H1 (cell line): ENCODE measurements at regions not wholly inside any gene's neighbourhood (a gene's known extent, or its start where the extent isn't known, plus 50 kb on each side); places are given as distances from the start of the nearest gene placed in this dataset.

ENCODE experiments used
- CTCF ChIA-PET: fragments of 300-600 bp; sonication (Branson Sonifier 250); formaldehyde crosslinking; loops from one replicate; lab custom pipeline; 2021; ENCODE audit not compliant: partially characterized antibody; lab: Charles Lee
- POLR2A ChIA-PET: fragments of 300-600 bp; sonication (Branson Sonifier 250); formaldehyde crosslinking; loops from one replicate; lab custom pipeline; 2021; ENCODE audit warnings: inconsistent platforms; ENCODE audit not compliant: partially characterized antibody; lab: Charles Lee
- DNase-seq, 2 experiments: peaks; one replicate each; pipeline versions ENCODE4 v3.0.0 to v3.0.0-alpha.2; 2010 to 2022; ENCODE audit warnings: low spot score in 2 of 2, low read depth in 1 of 2, mixed read lengths in 1 of 2
- FAIRE-seq: peaks from 2 replicates; lab custom pipeline; 2011; peaks lifted over from hg19 to GRCh38; lab: Jason Lieb, UNC
- H2AFZ ChIP-seq: 2 replicates; pipeline ENCODE4 v1.8.1; 2012; ENCODE audit warnings: low read length, inconsistent platforms
- H2AK5ac ChIP-seq: 2 replicates; pipeline ENCODE4 v1.6.1; 2013; ENCODE audit warnings: low read depth, low read length
- H2BK120ac ChIP-seq: replicated peaks from 2 replicates; pipeline ENCODE3; 2013; ENCODE audit warnings: low read depth, low read length, inconsistent platforms
- H2BK12ac ChIP-seq: 2 replicates; pipeline ENCODE4 v1.6.1; 2013; ENCODE audit warnings: low read depth, low read length
- H2BK15ac ChIP-seq: 2 replicates; pipeline ENCODE4 v1.6.1; 2013; ENCODE audit warnings: low read length
- H2BK20ac ChIP-seq: 2 replicates; pipeline ENCODE4 v1.6.1; 2013; ENCODE audit warnings: low read length
- H2BK5ac ChIP-seq: 2 replicates; pipeline ENCODE4 v1.6.1; 2013; ENCODE audit warnings: low read depth, low read length
- H3K14ac ChIP-seq: 2 replicates; pipeline ENCODE4 v1.6.1; 2013; ENCODE audit warnings: inconsistent platforms; ENCODE audit not compliant: insufficient read length
- H3K18ac ChIP-seq: 2 replicates; pipeline ENCODE4 v1.6.1; 2013; ENCODE audit warnings: low read length; ENCODE audit errors: extremely low read depth
- H3K23ac ChIP-seq: 2 replicates; pipeline ENCODE4 v1.6.1; 2013; ENCODE audit warnings: inconsistent platforms; ENCODE audit not compliant: insufficient read length
- H3K23me2 ChIP-seq: 2 replicates; pipeline ENCODE4 v1.6.1; 2013; ENCODE audit warnings: low read depth, low read length
- H3K27ac ChIP-seq: 2 replicates; pipeline ENCODE4 v1.6.1; 2011; ENCODE audit warnings: low read depth, low read length, inconsistent platforms
- H3K27me3 ChIP-seq, 4 experiments: replicated peaks in 1 of 4; 1 replicate in 1 of 4; 2 replicates in 3 of 4; pipeline versions ENCODE4 v1.6.1 to v1.8.1; 2011 to 2013; ENCODE audit warnings: low read length in 3 of 4, mild to moderate bottlenecking in 3 of 4, inconsistent platforms in 2 of 4, mixed read lengths in 2 of 4, moderate library complexity in 1 of 4; ENCODE audit not compliant: control insufficient read depth in 3 of 4, insufficient read depth in 3 of 4; ENCODE audit errors: extremely low read depth in 1 of 4
- H3K36me3 ChIP-seq, 4 experiments: 2 replicates each; pipeline versions ENCODE4 v1.6.1 to v1.8.1; 2011 to 2013; ENCODE audit warnings: mild to moderate bottlenecking in 4 of 4, low read length in 3 of 4, moderate library complexity in 2 of 4, control low read depth in 1 of 4, inconsistent platforms in 1 of 4; ENCODE audit not compliant: insufficient read depth in 4 of 4, control insufficient read depth in 2 of 4
- H3K4ac ChIP-seq: replicated peaks from 2 replicates; pipeline ENCODE3; 2013; ENCODE audit warnings: low read length, low read depth, mixed read lengths, inconsistent platforms; ENCODE audit not compliant: insufficient read length
- H3K4me1 ChIP-seq, 4 experiments: replicated peaks in 1 of 4; 1 replicate in 1 of 4; 2 replicates in 3 of 4; pipeline versions ENCODE4 v1.6.1 to v1.8.1; 2011 to 2013; ENCODE audit warnings: low read length in 3 of 4, inconsistent platforms in 2 of 4, mixed read lengths in 1 of 4; ENCODE audit not compliant: insufficient read depth in 4 of 4, control insufficient read depth in 3 of 4
- H3K4me2 ChIP-seq, 2 experiments: 2 replicates each; pipeline versions ENCODE4 v1.6.1 to v1.8.1; 2011 to 2013; ENCODE audit warnings: low read depth in 2 of 2, low read length in 2 of 2, control low read depth in 1 of 2, inconsistent platforms in 1 of 2, mild to moderate bottlenecking in 1 of 2; ENCODE audit not compliant: insufficient read depth in 1 of 2
- H3K4me3 ChIP-seq, 4 experiments: fragments of 200-600, 300-600 bp in 1 of 4; sonication (generic), shearing (Covaris generic), sonication (Bioruptor Twin) in 1 of 4; 2 replicates each; pipeline versions ENCODE4 v1.5.1 to v1.8.1; 2011 to 2016; ENCODE audit warnings: low read length in 4 of 4, low read depth in 3 of 4, control low read depth in 2 of 4, inconsistent platforms in 2 of 4, mild to moderate bottlenecking in 2 of 4, mixed read lengths in 1 of 4, moderate library complexity in 1 of 4; ENCODE audit not compliant: insufficient read depth in 2 of 4; ENCODE audit errors: extremely low read depth in 1 of 4
- H3K56ac ChIP-seq: replicated peaks from 2 replicates; pipeline ENCODE3; 2013; ENCODE audit warnings: low read depth, mild to moderate bottlenecking, mixed read lengths, low read length, inconsistent platforms; ENCODE audit not compliant: insufficient read length
- H3K79me1 ChIP-seq: 2 replicates; pipeline ENCODE4 v1.6.1; 2013; ENCODE audit warnings: low read depth, low read length, control low read depth
- H3K79me2 ChIP-seq, 2 experiments: 2 replicates each; pipeline versions ENCODE4 v1.6.1 to v1.8.1; 2012 to 2013; ENCODE audit warnings: low read length in 2 of 2, mild to moderate bottlenecking in 2 of 2, inconsistent platforms in 1 of 2; ENCODE audit not compliant: insufficient read depth in 2 of 2, control insufficient read depth in 1 of 2
- H3K9ac ChIP-seq, 4 experiments: replicated peaks in 1 of 4; 1 replicate in 1 of 4; 2 replicates in 3 of 4; pipeline versions ENCODE4 v1.6.1 to v1.8.1; 2011 to 2013; ENCODE audit warnings: low read depth in 3 of 4, low read length in 3 of 4, control low read depth in 2 of 4, mild to moderate bottlenecking in 2 of 4, moderate library complexity in 2 of 4, inconsistent platforms in 1 of 4; ENCODE audit errors: extremely low read depth in 1 of 4
- H3K9me3 ChIP-seq, 2 experiments: 2 replicates each; pipeline versions ENCODE4 v1.6.1 to v1.8.1; 2012 to 2013; ENCODE audit warnings: mild to moderate bottlenecking in 2 of 2, moderate library complexity in 2 of 2, control low read depth in 1 of 2, inconsistent platforms in 1 of 2, low read depth in 1 of 2, low read length in 1 of 2, mixed read lengths in 1 of 2; ENCODE audit not compliant: insufficient read depth in 2 of 2
- H4K20me1 ChIP-seq, 2 experiments: replicated peaks in 1 of 2; 2 replicates each; pipeline versions ENCODE3 to v1.8.1; 2011 to 2013; ENCODE audit warnings: inconsistent platforms in 2 of 2, low read length in 2 of 2, mild to moderate bottlenecking in 1 of 2; ENCODE audit not compliant: insufficient read depth in 2 of 2, control insufficient read depth in 1 of 2
- H4K5ac ChIP-seq: 2 replicates; pipeline ENCODE4 v1.6.1; 2013; ENCODE audit warnings: low read length, low read depth, mixed read lengths, inconsistent platforms; ENCODE audit not compliant: insufficient read length
- H4K8ac ChIP-seq: 2 replicates; pipeline ENCODE4 v1.8.0; 2013; ENCODE audit warnings: mild to moderate bottlenecking, moderate library complexity, low read length, inconsistent platforms; ENCODE audit not compliant: insufficient read depth; ENCODE audit errors: extremely low read depth
- H4K91ac ChIP-seq: replicated peaks from 2 replicates; pipeline ENCODE3; 2013; ENCODE audit warnings: low read length, mixed read lengths, inconsistent platforms; ENCODE audit not compliant: insufficient read length
- ASH2L ChIP-seq: fragments of 200-600, 300-600 bp; sonication (generic); IDR thresholded peaks from one replicate; pipeline ENCODE4 v1.7.1; 2017; ENCODE audit warnings: low read length
- EZH2 ChIP-seq: fragments of 200-600 bp; sonication (generic); IDR thresholded peaks from 2 replicates; pipeline ENCODE4 v1.7.1; 2012; ENCODE audit warnings: low read depth, mild to moderate bottlenecking, moderate library complexity, low read length, inconsistent platforms; ENCODE audit not compliant: severe bottlenecking
- POLR2A ChIP-seq, 2 experiments: IDR thresholded peaks; 1 replicate in 1 of 2; 2 replicates in 1 of 2; pipeline ENCODE4 v1.6.1; 2011; ENCODE audit warnings: low read depth in 2 of 2, low read length in 2 of 2, mild to moderate bottlenecking in 2 of 2; ENCODE audit errors: control extremely low read depth in 1 of 2
- SIRT6 ChIP-seq: IDR thresholded peaks from one replicate; pipeline ENCODE4 v1.7.1; 2012; ENCODE audit warnings: low read length, inconsistent platforms
- SP2 ChIP-seq: IDR thresholded peaks from 2 replicates; pipeline ENCODE4 v1.6.1; 2012; ENCODE audit warnings: mild to moderate bottlenecking, low read length, inconsistent platforms
- SP4 ChIP-seq: IDR thresholded peaks from 2 replicates; pipeline ENCODE4 v1.6.1; 2012; ENCODE audit warnings: low read length, inconsistent platforms
- TAF1 ChIP-seq: IDR thresholded peaks from 2 replicates; pipeline ENCODE4 v1.6.1; 2011; ENCODE audit warnings: mild to moderate bottlenecking, low read depth, low read length
- WGBS, 2 experiments: shearing (Covaris generic) in 1 of 2; methylation state at CpG; one replicate each; pipeline versions ENCODE4 v1.1.6 to v1.1.7; 2013 to 2015; ENCODE audit warnings: low lambda C conversion rate in 2 of 2, mixed read lengths in 2 of 2, inconsistent platforms in 1 of 2, low coverage in 1 of 2, missing lambda C conversion rate in 1 of 2; ENCODE audit not compliant: insufficient replicate concordance in 2 of 2, insufficient coverage in 1 of 2, insufficient read length in 1 of 2; ENCODE audit errors: extremely low coverage in 1 of 2, missing lambda C conversion rate in 1 of 2; 5-methylcytosine and 5-hydroxymethylcytosine counted together

GRCh38 chr13:47289567-47289966, 392.7 kb upstream of the HTR2A start:
- Histone ChIP-seq H3K14ac (no peak overlapping the region), H2BK20ac (no peak overlapping the region), H3K56ac (no peak overlapping the region), H2AK5ac (no peak overlapping the region), H3K27ac (no peak overlapping the region), H2BK5ac (no peak overlapping the region), H2BK120ac (no peak overlapping the region), H2BK15ac (no peak overlapping the region), H3K9me3 (no peaks in the 10 kb centered on the region), H3K23ac (no peak overlapping the region)
- TF ChIP-seq SIRT6 = no peak
- TF ChIP-seq SP2 = no peak
- TF ChIP-seq TAF1 = no peak
- no peak for TF ChIP-seq ASH2L
- no peak for TF ChIP-seq SP4
- TF ChIP-seq EZH2 = no peak
- no peak for TF ChIP-seq POLR2A (IDR thresholded peaks at IDR 0.05; ENCODE audit: control extremely low read depth in 1 of 2, low read depth in 2 of 2, low read length in 2 of 2)
- TF ChIP-seq, all 59 proteins: peak for 0
- no peaks in the 10 kb centered on the region for H3K79me1 ChIP-seq
- H3K9ac ChIP-seq = no peak overlapping the region
- no peak overlapping the region for H2BK12ac ChIP-seq
- no peak overlapping the region for H4K8ac ChIP-seq
- no peak for DNase-seq
- H3K79me2 ChIP-seq = no peaks in the 10 kb centered on the region
- ChIA-PET CTCF (interaction anchor here (0.6 to 0.7 kb wide), 2 partner anchors 97 to 203 kb away, joined by 3 read pairs; no protein-coding TSS in a partner anchor), POLR2A (interaction anchor here (0.6 kb wide), 1 partner anchor 206 kb away, joined by 5 read pairs; no protein-coding TSS in a partner anchor)
- H4K91ac ChIP-seq = no peak overlapping the region
- H3K4ac ChIP-seq = no peak overlapping the region
- no peaks in the 10 kb centered on the region for H4K20me1 ChIP-seq
- no peak overlapping the region for H3K18ac ChIP-seq
- no peak overlapping the region for H2AFZ ChIP-seq
- FAIRE-seq = no peak
- no peaks in the 10 kb centered on the region for H3K27me3 ChIP-seq
- H3K4me1 ChIP-seq = no peaks in the 10 kb centered on the region
- no peak overlapping the region for H3K4me2 ChIP-seq
- H3K36me3 ChIP-seq = no peaks in the 10 kb centered on the region
- 95% methylated on average over 1 of the region's 1 CpG; no CpG with 5 or more reads in 1 of the 2 experiments for WGBS, 2 experiments
- no peaks in the 10 kb centered on the region for H3K23me2 ChIP-seq
- no peak overlapping the region for H3K4me3 ChIP-seq
- no peak overlapping the region for H4K5ac ChIP-seq
